ENCODE measurements at regions not wholly inside any gene's neighbourhood (a gene's known extent, or its start where the extent isn't known, plus 50 kb on each side); places are given as distances from the start of the nearest gene placed in this dataset.

DNA sequence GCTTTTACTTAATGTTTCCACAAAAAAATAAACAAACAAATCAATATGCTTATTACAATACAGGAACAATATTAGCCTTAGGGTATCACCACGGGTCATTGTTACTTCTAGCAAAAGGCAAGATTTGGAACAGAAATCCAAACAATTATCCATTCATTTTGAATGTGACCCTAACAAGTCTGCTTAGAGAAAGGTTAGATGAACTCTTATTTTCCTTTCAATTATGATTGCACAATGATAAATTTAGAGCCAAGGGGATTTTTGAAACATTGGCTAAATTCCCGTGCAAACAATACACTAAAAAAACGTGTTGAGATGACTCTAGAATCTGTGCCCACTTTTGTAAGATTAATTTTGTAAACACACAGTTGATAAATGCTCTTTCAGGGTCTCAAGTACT, 474.7 kb downstream of the PCDH7 start:
- TF ChIP-seq POLR2A (IDR thresholded peaks at IDR 0.05; ENCODE audit: low read length) (no peak), GATA1 (IDR thresholded peaks at IDR 0.05; ENCODE audit: low read depth, low read length) (no peak)
